ENCODE measurements at regions not wholly inside any gene's neighbourhood (a gene's known extent, or its start where the extent isn't known, plus 50 kb on each side); places are given as distances from the start of the nearest gene placed in this dataset.

GRCh38 chr2:7618031-7618430, 700.8 kb downstream of the RNF144A start:
- TF ChIP-seq JUND (IDR thresholded peaks at IDR 0.05) (no peak), SP1 (IDR thresholded peaks at IDR 0.05) (no peak), CTCF (IDR thresholded peaks at IDR 0.05; ENCODE audit: low read depth, low read length, missing input control) (no peak), RAD21 (IDR thresholded peaks at IDR 0.05) (no peak)
